HCT116 (cell line): ENCODE measurements at regions not wholly inside any gene's neighbourhood (a gene's known extent, or its start where the extent isn't known, plus 50 kb on each side); places are given as distances from the start of the nearest gene placed in this dataset.

Experiments
- CEBPB ChIP-seq: IDR thresholded peaks from 2 replicates; pipeline ENCODE4 v1.6.1; 2012; ENCODE audit warnings: low read depth
- CTCF ChIP-seq, 3 experiments: fragments of 200-600 bp in 1 of 3; sonication (generic) in 1 of 3; IDR thresholded peaks in 2 of 3; conservative IDR thresholded peaks in 1 of 3; 2 replicates each; pipeline ENCODE4 v1.5.1; 2012 to 2017; ENCODE audit warnings: low read depth in 2 of 3, low read length in 2 of 3, antibody characterized with exemption in 1 of 3, borderline replicate concordance in 1 of 3, control low read depth in 1 of 3, mild to moderate bottlenecking in 1 of 3, mixed read lengths in 1 of 3, mixed run types in 1 of 3, moderate library complexity in 1 of 3; ENCODE audit not compliant: insufficient read depth in 1 of 3
- ELF1 ChIP-seq: IDR thresholded peaks from 2 replicates; pipeline ENCODE4 v1.6.1; 2012; ENCODE audit warnings: low read depth, borderline replicate concordance
- EZH2 ChIP-seq: fragments of 200-600 bp; sonication (generic); IDR thresholded peaks from 2 replicates; pipeline ENCODE4 v1.6.1; 2017; ENCODE audit warnings: antibody characterized with exemption, mixed run types
- POLR2A ChIP-seq: IDR thresholded peaks from 2 replicates; pipeline ENCODE4 v1.7.0; 2011; ENCODE audit warnings: borderline replicate concordance; ENCODE audit not compliant: insufficient read depth, insufficient read length; ENCODE audit errors: extremely low read depth
- POLR2AphosphoS5 ChIP-seq: IDR thresholded peaks from 2 replicates; pipeline ENCODE4 v1.6.1; 2011; ENCODE audit warnings: mild to moderate bottlenecking, low read depth, low read length, moderate library complexity
- RAD21 ChIP-seq: IDR thresholded peaks from 2 replicates; pipeline ENCODE4 v1.6.1; 2012; ENCODE audit warnings: low read depth, mild to moderate bottlenecking
- SRF ChIP-seq: IDR thresholded peaks from 2 replicates; pipeline ENCODE4 v1.6.1; 2012; ENCODE audit warnings: low read depth
- TF ChIP-seq, protein P1 (sequence below): IDR thresholded peaks from 2 replicates; pipeline ENCODE4 v1.6.1; 2012; ENCODE audit warnings: low read depth

DNA sequence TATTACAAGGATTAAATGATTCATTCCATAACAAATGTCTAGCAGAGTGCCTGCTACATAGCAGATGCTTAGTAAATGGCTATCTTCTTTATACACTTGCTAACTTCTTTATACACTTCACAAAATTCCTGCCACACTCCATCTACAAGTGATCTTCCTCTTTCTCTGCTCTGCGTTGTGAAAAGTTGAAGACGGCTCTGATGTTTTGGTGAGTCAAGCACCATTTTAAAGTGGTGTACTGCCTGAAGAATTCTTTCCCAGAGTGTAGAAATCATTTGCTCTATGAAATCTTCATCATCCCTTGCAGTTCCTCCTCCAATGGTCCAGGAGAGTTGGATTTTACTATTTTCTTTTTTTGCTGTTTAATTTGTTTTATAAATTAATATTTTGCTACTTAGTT lies 74.9 kb downstream of the TNFAIP3 start:
- TF ChIP-seq SRF (no peak), CTCF (IDR thresholded peaks at IDR 0.05 in 2 of 3, conservative IDR thresholded peaks at IDR 0.05 in 1 of 3; ENCODE audit: borderline replicate concordance in 1 of 3, insufficient read depth in 1 of 3, low read depth in 2 of 3, low read length in 2 of 3) (no peak), ELF1 (no peak), CEBPB (no peak), POLR2A (no peak), RAD21 (no peak), POLR2AphosphoS5 (no peak), EZH2 (no peak)
- TF ChIP-seq, protein P1, sequence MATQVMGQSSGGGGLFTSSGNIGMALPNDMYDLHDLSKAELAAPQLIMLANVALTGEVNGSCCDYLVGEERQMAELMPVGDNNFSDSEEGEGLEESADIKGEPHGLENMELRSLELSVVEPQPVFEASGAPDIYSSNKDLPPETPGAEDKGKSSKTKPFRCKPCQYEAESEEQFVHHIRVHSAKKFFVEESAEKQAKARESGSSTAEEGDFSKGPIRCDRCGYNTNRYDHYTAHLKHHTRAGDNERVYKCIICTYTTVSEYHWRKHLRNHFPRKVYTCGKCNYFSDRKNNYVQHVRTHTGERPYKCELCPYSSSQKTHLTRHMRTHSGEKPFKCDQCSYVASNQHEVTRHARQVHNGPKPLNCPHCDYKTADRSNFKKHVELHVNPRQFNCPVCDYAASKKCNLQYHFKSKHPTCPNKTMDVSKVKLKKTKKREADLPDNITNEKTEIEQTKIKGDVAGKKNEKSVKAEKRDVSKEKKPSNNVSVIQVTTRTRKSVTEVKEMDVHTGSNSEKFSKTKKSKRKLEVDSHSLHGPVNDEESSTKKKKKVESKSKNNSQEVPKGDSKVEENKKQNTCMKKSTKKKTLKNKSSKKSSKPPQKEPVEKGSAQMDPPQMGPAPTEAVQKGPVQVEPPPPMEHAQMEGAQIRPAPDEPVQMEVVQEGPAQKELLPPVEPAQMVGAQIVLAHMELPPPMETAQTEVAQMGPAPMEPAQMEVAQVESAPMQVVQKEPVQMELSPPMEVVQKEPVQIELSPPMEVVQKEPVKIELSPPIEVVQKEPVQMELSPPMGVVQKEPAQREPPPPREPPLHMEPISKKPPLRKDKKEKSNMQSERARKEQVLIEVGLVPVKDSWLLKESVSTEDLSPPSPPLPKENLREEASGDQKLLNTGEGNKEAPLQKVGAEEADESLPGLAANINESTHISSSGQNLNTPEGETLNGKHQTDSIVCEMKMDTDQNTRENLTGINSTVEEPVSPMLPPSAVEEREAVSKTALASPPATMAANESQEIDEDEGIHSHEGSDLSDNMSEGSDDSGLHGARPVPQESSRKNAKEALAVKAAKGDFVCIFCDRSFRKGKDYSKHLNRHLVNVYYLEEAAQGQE, result no peak
